ENCODE measurements at regions not wholly inside any gene's neighbourhood (a gene's known extent, or its start where the extent isn't known, plus 50 kb on each side); places are given as distances from the start of the nearest gene placed in this dataset.
"Not testable (repeated sequence)": the region's sequence is repeated elsewhere in the genome, so short reads cannot be mapped to it uniquely, and the experiment has no call there.

GRCh38 chr4:64960516-64960915 is 551.3 kb upstream of the TECRL start:
- DNase-seq: no peak

- DNase-seq: no peak
Observed at GRCh38 chr4:64940698-64941097, 531.4 kb upstream of the TECRL start.

DNA sequence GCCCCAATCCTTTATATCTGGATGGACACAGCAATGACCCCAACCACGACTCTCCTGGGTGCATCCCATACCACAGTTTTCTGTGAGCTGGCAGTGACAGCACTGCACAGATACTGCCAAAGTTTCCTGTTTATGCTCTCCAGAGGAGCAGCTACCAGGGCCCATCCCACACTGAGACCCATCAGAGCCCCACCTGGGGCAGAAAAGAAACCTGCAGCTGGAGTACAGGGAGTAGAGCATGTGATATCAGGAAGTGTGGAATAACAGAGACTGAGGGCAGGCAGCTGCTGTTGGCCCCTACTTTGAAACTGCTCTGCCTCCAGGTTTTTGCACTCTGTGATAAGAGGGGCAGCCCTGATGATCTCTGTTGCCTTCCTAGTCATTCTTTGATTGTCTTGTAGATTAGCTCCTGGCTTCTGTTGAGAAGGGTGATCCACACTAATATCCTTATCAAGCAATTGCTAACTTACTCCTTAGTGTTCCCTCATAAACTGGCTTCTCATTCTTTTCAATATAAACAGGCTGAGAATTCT is 526.3 kb upstream of the TECRL start:
- no peak for DNase-seq

DNA sequence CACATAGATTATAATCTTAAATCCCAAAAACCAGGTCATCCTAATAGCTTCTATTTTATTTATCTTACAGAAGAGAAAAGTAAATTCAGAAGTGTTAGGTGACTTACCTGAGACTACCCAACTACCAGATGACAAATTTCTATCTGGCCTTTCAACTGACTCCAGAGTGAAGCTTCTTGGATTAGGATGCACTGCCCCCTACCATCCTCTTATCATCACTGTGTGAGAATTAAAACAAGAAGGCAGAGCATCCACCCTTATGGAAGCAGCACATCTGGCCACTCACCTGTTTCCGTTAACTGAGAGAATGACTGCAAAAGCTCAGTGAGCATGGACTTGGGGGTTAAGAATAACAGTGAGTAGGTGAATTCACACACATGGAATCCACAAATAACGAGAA is 502.6 kb upstream of the TECRL start:
- DNase-seq: no peak

GRCh38 chr4:64903986-64904385 is 494.7 kb upstream of the TECRL start:
- no peak for DNase-seq

GRCh38 chr4:64899563-64899962 is 490.3 kb upstream of the TECRL start:
- DNase-seq: no peak

- DNase-seq: not testable (repeated sequence)
Observed at GRCh38 chr4:64899030-64899429, 489.8 kb upstream of the TECRL start.

DNA sequence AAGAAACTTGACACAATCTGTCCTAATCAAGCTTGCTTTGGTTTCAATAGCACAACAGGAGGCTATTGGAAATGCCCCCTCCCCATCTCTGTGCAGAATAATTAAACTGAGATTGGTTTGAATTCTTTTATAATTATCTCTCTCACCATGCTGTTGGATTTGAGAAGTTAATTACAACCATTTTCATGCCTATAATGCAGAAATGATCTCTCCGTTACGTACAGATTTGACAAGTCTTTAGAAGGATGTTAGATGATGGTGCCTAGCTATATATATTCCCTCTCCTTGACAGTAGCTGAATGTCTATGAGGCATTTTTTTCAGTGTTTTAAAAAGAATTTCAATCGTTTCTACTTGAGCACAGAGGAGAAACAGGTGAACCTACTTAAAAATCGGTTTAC is 488.4 kb upstream of the TECRL start:
- no peak for DNase-seq

GRCh38 chr4:64895031-64895430 is 485.8 kb upstream of the TECRL start:
- no peak for DNase-seq

GRCh38 chr4:64893205-64893604 is 484.0 kb upstream of the TECRL start:
- no peak for DNase-seq

- no peak for DNase-seq
Observed at GRCh38 chr4:64889906-64890610, 480.8 kb upstream of the TECRL start.

DNA sequence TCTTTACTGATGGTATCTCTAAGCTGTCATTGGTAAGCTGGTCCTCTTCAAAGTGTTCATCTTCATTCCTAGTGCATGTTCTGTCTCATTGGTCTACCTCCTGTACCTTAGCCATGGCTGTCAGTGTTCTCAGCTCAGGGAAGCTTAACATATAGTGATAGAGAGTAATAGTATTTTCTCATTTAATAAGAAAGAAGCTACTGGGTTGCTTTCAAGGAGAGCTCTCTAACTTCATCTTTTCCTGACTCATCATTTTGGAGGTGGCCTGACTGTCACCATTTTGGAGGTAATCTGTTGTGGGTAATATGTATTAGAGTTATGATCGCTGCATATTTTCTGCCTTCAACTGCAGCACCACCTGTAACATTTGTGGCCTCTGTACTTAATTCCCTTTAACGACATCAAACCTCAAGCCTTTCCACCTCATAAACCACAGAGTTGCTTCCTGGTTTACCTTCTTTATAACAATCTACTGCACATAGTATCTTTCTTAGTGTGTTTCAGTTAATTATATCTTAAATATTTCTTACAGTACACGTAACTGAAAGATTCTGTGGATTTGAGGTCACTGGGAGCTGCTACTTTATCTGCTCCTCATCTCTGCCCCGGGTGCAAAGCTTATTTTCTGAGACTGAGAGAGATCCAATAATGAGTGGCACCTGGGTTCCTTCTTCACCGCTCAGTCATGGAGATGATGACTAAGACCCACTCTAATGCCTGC is 474.0 kb upstream of the TECRL start:
- DNase-seq: no peak

- DNase-seq: no peak
Observed at GRCh38 chr4:64882311-64883086, 473.2 kb upstream of the TECRL start.

GRCh38 chr4:64880557-64880956 is 471.3 kb upstream of the TECRL start:
- DNase-seq: no peak

- DNase-seq: no peak
Observed at GRCh38 chr4:64876021-64876420, 466.8 kb upstream of the TECRL start.

DNA sequence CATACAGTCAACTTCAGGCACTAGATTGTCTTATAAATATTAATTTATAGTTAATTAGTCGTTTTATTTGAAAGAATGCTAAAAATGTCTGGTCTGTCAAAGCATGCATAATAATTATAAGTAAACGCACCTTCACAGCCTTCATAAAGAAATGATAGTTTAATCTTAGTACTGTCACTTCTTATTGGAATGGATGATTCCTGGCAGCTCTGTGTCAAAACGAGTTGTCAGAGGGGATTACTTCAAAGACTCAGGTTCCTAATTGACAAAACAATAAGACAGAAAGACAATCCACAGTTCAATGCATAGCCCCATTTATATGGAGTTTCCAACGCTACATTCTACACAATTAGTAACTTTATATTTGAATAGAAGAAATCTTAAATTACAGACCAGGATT is 461.3 kb upstream of the TECRL start:
- DNase-seq: no peak

DNA sequence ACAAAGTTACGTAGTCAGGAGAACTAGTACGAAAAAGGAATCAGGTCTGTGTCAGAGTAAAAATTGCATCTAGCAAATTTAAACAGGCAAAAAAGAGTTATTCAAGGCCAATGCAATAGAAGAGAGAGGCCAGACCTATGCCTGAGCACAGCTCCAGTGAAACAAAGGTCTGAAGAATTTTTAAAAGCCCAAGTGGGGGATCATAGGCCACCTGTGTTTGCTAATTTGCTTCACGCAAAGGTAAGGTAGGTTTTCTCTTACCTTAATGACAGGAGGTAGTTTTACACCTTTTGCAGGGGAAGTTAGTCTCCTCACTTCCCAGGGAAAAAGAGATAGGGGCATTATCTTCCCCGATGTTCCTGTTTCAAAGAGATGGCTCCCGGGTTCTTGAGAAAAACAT is 448.6 kb upstream of the TECRL start:
- no peak for DNase-seq

DNA sequence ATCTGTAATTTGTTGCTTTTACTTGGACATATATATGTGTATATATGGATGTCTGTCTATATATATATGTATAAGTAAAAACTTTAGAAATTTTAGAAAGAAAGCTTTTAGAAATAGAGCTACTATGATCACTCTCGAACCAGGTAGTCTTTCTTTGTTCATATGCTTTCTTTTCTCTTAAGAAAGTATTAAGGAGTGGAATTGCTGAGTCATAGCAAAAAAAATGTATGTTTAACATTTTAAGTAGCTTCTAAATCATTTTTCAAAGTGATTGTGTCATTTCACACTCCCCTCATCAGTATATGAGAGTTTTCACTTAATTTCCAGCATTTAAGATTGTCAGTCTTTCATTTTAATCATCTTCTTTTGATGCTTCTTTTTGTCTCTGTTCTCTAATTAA is 447.9 kb upstream of the TECRL start:
- no peak for DNase-seq

- no peak for DNase-seq
Observed at GRCh38 chr4:64846417-64846816, 437.2 kb upstream of the TECRL start.

DNA sequence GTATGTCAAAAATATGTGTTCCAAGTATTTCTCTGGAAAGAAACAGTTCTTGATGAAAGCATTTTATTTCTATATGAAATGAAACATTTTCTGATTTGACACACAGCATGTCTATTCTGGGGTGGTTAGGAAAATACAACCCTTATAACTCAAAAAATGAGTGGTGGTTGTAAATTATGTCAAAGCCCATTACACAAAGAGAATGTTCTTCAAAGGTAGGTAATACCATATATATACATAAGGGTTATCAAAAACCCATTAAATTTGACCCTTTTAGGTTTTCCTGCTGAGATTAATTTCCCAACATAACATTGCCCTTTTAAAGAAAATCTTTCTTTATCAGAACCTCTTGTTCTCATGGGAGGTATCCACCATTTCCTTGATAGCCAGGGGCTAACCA is 420.5 kb upstream of the TECRL start:
- no peak for DNase-seq

DNA sequence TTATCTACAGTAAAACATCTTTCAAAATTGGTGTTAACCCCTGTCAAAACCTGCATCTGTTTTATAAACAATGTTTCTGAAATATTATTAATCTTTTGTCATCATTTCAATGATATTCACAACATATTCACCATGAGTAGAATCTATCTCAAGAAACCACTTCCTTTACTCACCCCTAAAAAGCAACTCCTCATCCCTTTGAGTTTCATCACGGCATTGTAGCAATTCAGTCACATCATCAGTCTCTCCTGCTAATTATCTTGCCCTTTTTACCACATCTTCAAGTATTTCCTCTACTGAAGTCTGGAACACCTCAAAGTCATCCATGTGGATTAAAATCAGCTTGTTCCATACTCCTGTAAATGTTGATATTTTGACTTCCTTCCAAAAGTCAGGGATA is 415.3 kb upstream of the TECRL start:
- DNase-seq: no peak

GRCh38 chr4:64822405-64822804 is 413.2 kb upstream of the TECRL start:
- DNase-seq: no peak

DNA sequence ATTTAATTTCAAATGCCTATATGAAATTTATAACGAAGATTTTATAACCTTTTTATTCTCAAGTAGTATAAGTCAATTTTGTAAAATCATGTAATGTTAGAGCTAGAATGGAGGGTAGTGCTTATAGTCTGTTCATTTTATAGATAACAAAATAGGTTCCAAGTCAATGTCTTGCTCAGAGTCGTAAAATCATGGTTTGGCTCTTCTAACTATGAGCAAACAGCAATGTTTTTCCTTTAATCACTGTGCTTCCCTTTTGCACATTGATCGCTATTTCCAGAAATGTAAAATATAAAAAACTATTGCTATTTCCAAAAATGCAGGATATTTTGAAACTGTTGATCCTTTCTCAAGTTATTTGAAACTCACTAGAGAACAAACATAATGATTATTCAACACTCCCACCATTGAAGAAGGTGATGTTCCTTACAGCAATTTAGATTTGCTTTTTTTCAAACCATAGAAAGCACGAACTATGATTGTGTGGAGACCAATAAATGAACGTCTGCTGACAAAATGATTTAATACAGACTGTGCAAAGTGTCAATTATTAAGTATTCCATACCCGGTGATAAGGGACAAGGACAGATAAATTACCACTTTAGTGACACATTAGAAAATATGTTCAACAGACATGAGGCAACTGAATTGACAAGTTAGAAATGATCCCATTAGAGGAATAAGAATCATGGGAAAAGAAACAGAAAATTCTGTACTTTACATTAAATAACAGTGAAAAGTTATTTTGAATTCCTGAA is 412.1 kb upstream of the TECRL start:
- DNase-seq: no peak
